GM12878 (cell line): ENCODE measurements at regions not wholly inside any gene's neighbourhood (a gene's known extent, or its start where the extent isn't known, plus 50 kb on each side); places are given as distances from the start of the nearest gene placed in this dataset.

Experiments used
- ATAC-seq: fragments of 200-7000 bp; cut with Tn5 transposase; 3 replicates; pipeline ENCODE4 v1.9.1; 2020; ENCODE audit warnings: mild to moderate bottlenecking, moderate library complexity
- BruUV-seq: library from RNA; stranded (reverse); fragments of 400-500 nt; replicated peaks from 2 replicates; lab custom pipeline; 2021; lab: Mats Ljungman, UMichigan
- CTCF ChIA-PET: fragments of 300-600 bp; sonication (Branson Sonifier 250); formaldehyde crosslinking; extraction: SDS; loops from one replicate; lab custom pipeline; 2021; ENCODE audit warnings: inconsistent platforms; lab: Yijun Ruan, JAX
- POLR2A ChIA-PET: fragments of 350-600 bp; formaldehyde crosslinking; extraction: SDS; loops from one replicate; lab custom pipeline; 2021; ENCODE audit warnings: inconsistent platforms; lab: Charles Lee
- RAD21 ChIA-PET: fragments of 300-600 bp; sonication (Branson Sonifier 250); formaldehyde crosslinking; loops from one replicate; lab custom pipeline; 2023; ENCODE audit warnings: antibody characterized with exemption; ENCODE audit not compliant: unreplicated experiment; lab: Charles Lee
- SMC1A ChIA-PET: fragments of 300-600 bp; sonication (Branson Sonifier 250); formaldehyde crosslinking; loops from one replicate; lab custom pipeline; 2023; ENCODE audit not compliant: unreplicated experiment, uncharacterized antibody; lab: Charles Lee
- DNase-seq: peaks from one replicate; pipeline ENCODE4 v3.0.0-alpha.2; 2011; ENCODE audit warnings: low read depth, low spot score
- FAIRE-seq: peaks from 3 replicates; lab custom pipeline; 2011; peaks lifted over from hg19 to GRCh38; lab: Jason Lieb, UNC
- H2AFZ ChIP-seq: 2 replicates; pipeline ENCODE4 v1.6.0; 2011; ENCODE audit warnings: low read depth, low read length, control low read depth; ENCODE audit not compliant: control insufficient read depth
- H3K27ac ChIP-seq: 2 replicates; pipeline ENCODE4 v1.5.1; 2011; ENCODE audit warnings: control low read depth; ENCODE audit not compliant: control insufficient read depth, insufficient read depth
- H3K27me3 ChIP-seq, 2 experiments: replicated peaks in 1 of 2; 2 replicates each; pipeline versions ENCODE4 v1.6.0 to v1.6.1; 2011; ENCODE audit warnings: low read length in 1 of 2; ENCODE audit not compliant: control insufficient read depth in 2 of 2, insufficient read depth in 2 of 2
- H3K36me3 ChIP-seq, 2 experiments: 2 replicates each; pipeline ENCODE4 v1.5.1; 2011; ENCODE audit warnings: low read length in 1 of 2; ENCODE audit not compliant: control insufficient read depth in 2 of 2, insufficient read depth in 2 of 2
- H3K4me1 ChIP-seq: 2 replicates; pipeline ENCODE4 v1.6.1; 2011; ENCODE audit warnings: mild to moderate bottlenecking, low read length, moderate library complexity, mixed read lengths; ENCODE audit not compliant: control insufficient read depth, insufficient read depth
- H3K4me2 ChIP-seq: 2 replicates; pipeline ENCODE4 v1.6.0; 2011; ENCODE audit warnings: control low read depth; ENCODE audit not compliant: control insufficient read depth, insufficient read depth
- H3K4me3 ChIP-seq: fragments of 200-600 bp; sonication (generic); 2 replicates; pipeline ENCODE4 v1.5.1; 2016
- H3K79me2 ChIP-seq: 2 replicates; pipeline ENCODE4 v1.6.0; 2011; ENCODE audit warnings: low read length; ENCODE audit not compliant: control insufficient read depth, insufficient read depth
- H3K9ac ChIP-seq: 2 replicates; pipeline ENCODE4 v1.8.0; 2011; ENCODE audit warnings: low read length, control low read depth, mixed read lengths; ENCODE audit not compliant: control insufficient read depth, insufficient read depth
- H3K9me3 ChIP-seq: replicated peaks from 3 replicates; pipeline ENCODE4 v1.5.1; 2011; ENCODE audit warnings: mild to moderate bottlenecking, low read length; ENCODE audit not compliant: control insufficient read depth, insufficient read depth
- H4K20me1 ChIP-seq: 2 replicates; pipeline ENCODE4 v1.6.0; 2011; ENCODE audit not compliant: control insufficient read depth, insufficient read depth
- ATF7 ChIP-seq: fragments of 450-650 bp; IDR thresholded peaks from 2 replicates; pipeline ENCODE4 v1.6.1; 2016; ENCODE audit warnings: low read depth, mild to moderate bottlenecking
- BCL11A ChIP-seq: IDR thresholded peaks from 2 replicates; pipeline ENCODE4 v1.6.1; 2011; ENCODE audit warnings: low read depth, low read length
- CHD2 ChIP-seq: IDR thresholded peaks from 2 replicates; pipeline ENCODE4 v1.6.1; 2011; ENCODE audit warnings: low read depth, low read length, improper control_type of control experiment, borderline replicate concordance
- FOXK2 ChIP-seq: fragments of 450-650 bp; IDR thresholded peaks from 2 replicates; pipeline ENCODE4 v1.6.1; 2017; ENCODE audit warnings: mild to moderate bottlenecking, moderate library complexity
- HDAC2 ChIP-seq: fragments of 200-600 bp; sonication (generic); IDR thresholded peaks from 2 replicates; pipeline ENCODE4 v1.6.1; 2017
- IRF4 ChIP-seq: IDR thresholded peaks from 2 replicates; pipeline ENCODE4 v1.6.1; 2011; ENCODE audit warnings: low read depth, low read length
- MYC ChIP-seq: IDR thresholded peaks from 2 replicates; pipeline ENCODE4 v1.6.1; 2011; ENCODE audit warnings: mild to moderate bottlenecking, low read length, moderate library complexity, inconsistent platforms; ENCODE audit not compliant: insufficient read depth, insufficient replicate concordance, insufficient read length, severe bottlenecking
- NBN ChIP-seq: fragments of 450-650 bp; IDR thresholded peaks from 2 replicates; pipeline ENCODE4 v1.6.1; 2016
- NFXL1 ChIP-seq: fragments of 450-650 bp; IDR thresholded peaks from 2 replicates; pipeline ENCODE4 v1.6.1; 2017; ENCODE audit warnings: antibody characterized with exemption, mild to moderate bottlenecking, borderline replicate concordance
- PAX8 ChIP-seq: fragments of 450-650 bp; IDR thresholded peaks from 2 replicates; pipeline ENCODE4 v1.6.1; 2017; ENCODE audit warnings: mild to moderate bottlenecking, moderate library complexity
- PML ChIP-seq: IDR thresholded peaks from 2 replicates; pipeline ENCODE4 v1.6.1; 2012; ENCODE audit warnings: low read length, inconsistent platforms
- TAF1 ChIP-seq: IDR thresholded peaks from 2 replicates; pipeline ENCODE4 v1.6.1; 2011; ENCODE audit warnings: mild to moderate bottlenecking, low read depth, low read length, borderline replicate concordance
- TBL1XR1 ChIP-seq: IDR thresholded peaks from 2 replicates; pipeline ENCODE4 v1.6.1; 2012; ENCODE audit warnings: low read depth, low read length, improper control_type of control experiment
- TCF7 ChIP-seq: IDR thresholded peaks from 2 replicates; pipeline ENCODE4 v1.6.1; 2014; ENCODE audit warnings: antibody characterized with exemption, borderline replicate concordance
- WGBS: methylation state at CpG from one replicate; pipeline ENCODE4 v1.1.6; 2016; ENCODE audit warnings: low lambda C conversion rate; ENCODE audit not compliant: insufficient replicate concordance, insufficient coverage; ENCODE audit errors: missing lambda C conversion rate; 5-methylcytosine and 5-hydroxymethylcytosine counted together
- in situ Hi-C: fragments of 300-500 bp; cut with MboI; formaldehyde crosslinking; loops from 9 replicates; pipeline ENCODE4 v1.14.3; 2018; ENCODE audit warnings: mixed read lengths
- intact Hi-C: fragments of 100-400 bp; cut with micrococcal nuclease; formaldehyde crosslinking; loops from one replicate; pipeline ENCODE4 v1.14.2; 2022; ENCODE audit not compliant: unreplicated experiment
- TF ChIP-seq, protein P1 (sequence below): fragments of 450-650 bp; formaldehyde crosslinking; IDR thresholded peaks from 2 replicates; pipeline ENCODE4 v1.4.0; 2022; ENCODE audit warnings: mild to moderate bottlenecking, moderate library complexity

DNA sequence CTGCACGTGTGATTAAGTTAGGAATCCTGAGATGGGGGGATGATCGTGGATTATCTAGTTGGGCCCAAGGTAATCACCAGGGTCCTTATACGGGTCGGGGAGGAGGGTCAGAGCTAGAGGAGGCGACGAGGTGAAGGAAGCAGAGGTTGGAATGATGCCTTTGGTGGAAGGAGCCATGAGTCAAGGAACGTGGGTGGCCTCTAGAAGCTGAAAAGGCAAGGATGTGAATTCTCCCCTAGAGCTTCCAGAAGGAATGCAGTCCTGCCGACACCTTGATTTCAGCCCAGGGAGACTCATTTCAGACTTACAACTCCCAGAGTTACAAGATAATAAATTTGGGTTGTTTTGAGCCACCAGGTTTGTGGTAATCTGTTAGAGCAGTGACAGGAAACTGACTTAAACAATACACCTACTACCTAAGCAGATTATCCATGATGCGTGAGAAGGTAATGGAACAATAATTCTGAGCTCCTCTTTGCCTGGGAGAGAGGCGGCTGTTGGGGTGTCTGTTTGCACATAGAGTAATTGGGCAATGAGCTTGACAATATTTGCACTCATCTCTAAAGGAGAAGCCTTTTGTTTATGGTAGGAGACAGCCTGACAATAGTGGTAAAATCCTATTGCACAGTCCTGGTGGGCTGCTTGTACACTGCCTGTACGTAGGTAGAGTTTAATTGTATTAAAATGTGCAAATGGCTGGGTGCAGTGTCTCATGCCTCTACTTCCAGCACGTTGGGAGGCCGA is 129.3 kb upstream of the IER5L start (continued):
- TF ChIP-seq, protein P1, sequence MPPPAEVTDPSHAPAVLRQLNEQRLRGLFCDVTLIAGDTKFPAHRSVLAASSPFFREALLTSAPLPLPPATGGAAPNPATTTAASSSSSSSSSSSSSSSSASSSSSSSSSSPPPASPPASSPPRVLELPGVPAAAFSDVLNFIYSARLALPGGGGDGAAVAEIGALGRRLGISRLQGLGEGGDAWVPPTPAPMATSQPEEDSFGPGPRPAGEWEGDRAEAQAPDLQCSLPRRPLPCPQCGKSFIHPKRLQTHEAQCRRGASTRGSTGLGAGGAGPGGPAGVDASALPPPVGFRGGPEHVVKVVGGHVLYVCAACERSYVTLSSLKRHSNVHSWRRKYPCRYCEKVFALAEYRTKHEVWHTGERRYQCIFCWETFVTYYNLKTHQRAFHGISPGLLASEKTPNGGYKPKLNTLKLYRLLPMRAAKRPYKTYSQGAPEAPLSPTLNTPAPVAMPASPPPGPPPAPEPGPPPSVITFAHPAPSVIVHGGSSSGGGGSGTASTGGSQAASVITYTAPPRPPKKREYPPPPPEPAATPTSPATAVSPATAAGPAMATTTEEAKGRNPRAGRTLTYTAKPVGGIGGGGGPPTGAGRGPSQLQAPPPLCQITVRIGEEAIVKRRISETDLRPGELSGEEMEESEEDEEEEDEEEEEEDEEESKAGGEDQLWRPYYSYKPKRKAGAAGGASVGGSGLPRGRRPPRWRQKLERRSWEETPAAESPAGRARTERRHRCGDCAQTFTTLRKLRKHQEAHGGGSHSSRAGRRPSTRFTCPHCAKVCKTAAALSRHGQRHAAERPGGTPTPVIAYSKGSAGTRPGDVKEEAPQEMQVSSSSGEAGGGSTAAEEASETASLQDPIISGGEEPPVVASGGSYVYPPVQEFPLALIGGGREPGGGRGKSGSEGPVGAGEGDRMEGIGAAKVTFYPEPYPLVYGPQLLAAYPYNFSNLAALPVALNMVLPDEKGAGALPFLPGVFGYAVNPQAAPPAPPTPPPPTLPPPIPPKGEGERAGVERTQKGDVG: no peak
- no peak for TF ChIP-seq TCF7
- no peak for TF ChIP-seq TAF1
- no peak for TF ChIP-seq NFXL1
- no peak for TF ChIP-seq BCL11A
- no peak for TF ChIP-seq HDAC2

DNA sequence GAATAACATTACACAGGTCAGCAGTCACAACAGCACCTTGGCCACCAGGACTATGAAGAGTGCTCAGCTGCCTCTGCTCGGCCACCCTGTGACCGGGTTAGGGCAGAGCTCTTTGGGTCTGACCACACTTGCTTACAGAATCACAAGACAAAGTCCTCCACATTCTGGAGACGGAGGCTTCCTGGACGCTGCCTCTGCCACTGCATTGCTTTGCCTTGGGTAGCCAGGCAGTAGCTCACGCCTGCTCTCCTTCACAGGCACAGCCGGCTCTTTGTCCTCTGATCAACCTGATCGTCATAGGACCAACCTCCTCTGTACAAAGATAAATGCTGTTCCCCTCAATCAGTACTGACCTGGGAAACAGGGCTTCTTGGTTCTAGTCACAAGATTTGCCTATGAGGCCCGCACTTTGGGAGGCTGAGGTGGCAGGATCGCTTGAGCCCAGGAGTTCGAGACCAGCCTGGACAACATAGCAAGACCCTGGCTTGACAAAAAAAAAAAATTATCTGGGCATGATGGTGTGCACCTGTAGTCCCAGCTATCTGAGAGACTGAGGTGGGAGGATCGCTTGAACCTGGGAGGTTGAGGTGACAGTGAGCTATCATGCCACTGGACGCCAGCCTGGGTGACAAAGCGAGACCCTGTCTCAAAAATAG is 128.4 kb upstream of the IER5L start:
- no peak for ATAC-seq
- intact Hi-C loops (no loop called here), in situ Hi-C loops (no loop called here)
- Histone ChIP-seq H4K20me1 (no peaks in the 10 kb centered on the region), H3K4me1 (no peaks in the 10 kb centered on the region), H3K36me3 (no peaks in the 10 kb centered on the region), H3K27me3 (peaks cover 0 to 3% of the 10 kb centered on the region in 2 experiments; a peak in 3 of 4 replicates), H3K4me3 (no peak overlapping the region), H2AFZ (no peak overlapping the region), H3K4me2 (no peak overlapping the region), H3K79me2 (no peaks in the 10 kb centered on the region), H3K9ac (no peak overlapping the region), H3K9me3 (no peaks in the 10 kb centered on the region; the same call in 2 of the 3 replicates), H3K27ac (no peak overlapping the region)
- ChIA-PET CTCF (no interaction called here), SMC1A (no interaction called here), POLR2A (no interaction called here), RAD21 (interaction anchor here (0.9 kb wide), 1 partner anchor 484 kb away, joined by 3 read pairs; no protein-coding TSS in a partner anchor)
- no peak for FAIRE-seq
- no TSS peak for BruUV-seq
- no peak for TF ChIP-seq TBL1XR1
- TF ChIP-seq FOXK2: no peak
- TF ChIP-seq NBN: no peak
- no peak for TF ChIP-seq IRF4
- TF ChIP-seq PAX8: no peak
- no peak for TF ChIP-seq ATF7
- TF ChIP-seq MYC: no peak
- TF ChIP-seq PML: no peak
- TF ChIP-seq CHD2: no peak
- no peak for DNase-seq
- 37% methylated on average over 13 of the region's 13 CpGs for WGBS
